K562 (cell line): ENCODE measurements at regions not wholly inside any gene's neighbourhood (a gene's known extent, or its start where the extent isn't known, plus 50 kb on each side); places are given as distances from the start of the nearest gene placed in this dataset.

Experiments
- ATAC-seq: fragments of 200-7000 bp; cut with Tn5 transposase; 3 replicates; pipeline ENCODE4 v1.9.1; 2020; ENCODE audit warnings: moderate library complexity
- BruUV-seq: library from RNA; stranded (reverse); fragments of 400-500 nt; replicated peaks from 2 replicates; lab custom pipeline; 2021; lab: Mats Ljungman, UMichigan
- CTCF ChIA-PET: fragments of 300-600 bp; formaldehyde crosslinking; extraction: SDS; loops from one replicate; lab custom pipeline; 2021; ENCODE audit warnings: low intra/inter-chr PET ratio; lab: Yijun Ruan, JAX
- POLR2A ChIA-PET: fragments of 300-600, 350-650 bp; sonication (Branson Sonifier 250); formaldehyde crosslinking; extraction: SDS; loops from one replicate; lab custom pipeline; 2021; ENCODE audit warnings: antibody characterized with exemption, inconsistent platforms; lab: Yijun Ruan, JAX
- DNase-seq, 4 experiments: peaks; one replicate each; pipeline versions ENCODE4 v3.0.0 to v3.0.0-alpha.2; 2011 to 2018; ENCODE audit warnings: low spot score in 3 of 4, mixed read lengths in 3 of 4; ENCODE audit errors: extremely low read depth in 1 of 4
- FAIRE-seq: peaks from 2 replicates; lab custom pipeline; 2011; peaks lifted over from hg19 to GRCh38; lab: Jason Lieb, UNC
- H2AFZ ChIP-seq: 2 replicates; pipeline ENCODE4 v1.6.0; 2011; ENCODE audit warnings: low read depth, low read length, control low read depth, inconsistent platforms
- H3K27ac ChIP-seq: fragments of 200-600 bp; 3 replicates; pipeline ENCODE4 v1.8.0; 2011; ENCODE audit warnings: low read depth, mild to moderate bottlenecking, control low read depth, inconsistent platforms, low read length, moderate library complexity, mixed read lengths; ENCODE audit errors: extremely low read depth
- H3K27me3 ChIP-seq, 2 experiments: fragments of 300-600 bp in 1 of 2; 2 replicates in 1 of 2; 3 replicates in 1 of 2; pipeline versions ENCODE4 v1.6.0 to v1.8.0; 2011; ENCODE audit warnings: inconsistent platforms in 2 of 2, low read length in 2 of 2, mild to moderate bottlenecking in 1 of 2, mixed read lengths in 1 of 2, moderate library complexity in 1 of 2; ENCODE audit not compliant: control insufficient read depth in 2 of 2, insufficient read depth in 2 of 2
- H3K36me3 ChIP-seq: fragments of 300-600 bp; 3 replicates; pipeline ENCODE4 v1.8.0; 2011; ENCODE audit warnings: mild to moderate bottlenecking, low read length, inconsistent platforms; ENCODE audit not compliant: control insufficient read depth, insufficient read depth
- H3K4me1 ChIP-seq, 2 experiments: fragments of 200-600 bp in 1 of 2; replicated peaks in 1 of 2; 2 replicates in 1 of 2; 3 replicates in 1 of 2; pipeline versions ENCODE4 v1.5.1 to v1.8.0; 2011; ENCODE audit warnings: inconsistent platforms in 2 of 2, low read length in 2 of 2, mild to moderate bottlenecking in 1 of 2, mixed read lengths in 1 of 2, moderate library complexity in 1 of 2; ENCODE audit not compliant: control insufficient read depth in 2 of 2, insufficient read depth in 2 of 2
- H3K4me2 ChIP-seq: 2 replicates; pipeline ENCODE4 v1.6.1; 2011; ENCODE audit warnings: low read length, control low read depth, inconsistent platforms, mixed read lengths; ENCODE audit not compliant: insufficient read depth
- H3K4me3 ChIP-seq: fragments of 200-600 bp; sonication (generic), shearing (Covaris generic); 2 replicates; pipeline ENCODE4 v1.5.1; 2016; ENCODE audit warnings: control low read depth, inconsistent platforms
- H3K79me2 ChIP-seq: fragments of 200-600 bp; 3 replicates; pipeline ENCODE4 v1.8.0; 2011; ENCODE audit warnings: low read length, inconsistent platforms; ENCODE audit not compliant: control insufficient read depth, insufficient read depth
- H3K9ac ChIP-seq, 2 experiments: 2 replicates each; pipeline versions ENCODE4 v1.6.0 to v1.6.1; 2011; ENCODE audit warnings: low read depth in 2 of 2, low read length in 2 of 2, control low read depth in 1 of 2, inconsistent platforms in 1 of 2, mild to moderate bottlenecking in 1 of 2, mixed read lengths in 1 of 2; ENCODE audit not compliant: insufficient read depth in 1 of 2
- H3K9me1 ChIP-seq: one replicate; pipeline ENCODE4 v1.6.0; 2011; ENCODE audit warnings: inconsistent platforms, mild to moderate bottlenecking, low read length, moderate library complexity; ENCODE audit not compliant: control insufficient read depth, insufficient read depth
- H3K9me3 ChIP-seq: replicated peaks from 2 replicates; pipeline ENCODE4 v1.5.1; 2011; ENCODE audit warnings: low read depth, low read length, inconsistent platforms; ENCODE audit not compliant: control insufficient read depth, insufficient read depth
- H4K20me1 ChIP-seq: replicated peaks from 2 replicates; pipeline ENCODE4 v1.6.1; 2011; ENCODE audit warnings: low read length, inconsistent platforms, mixed read lengths; ENCODE audit not compliant: control insufficient read depth, insufficient read depth
- CBFA2T3 ChIP-seq: fragments of 450-650 bp; IDR thresholded peaks from 2 replicates; pipeline ENCODE4 v1.6.1; 2017
- HCFC1 ChIP-seq: IDR thresholded peaks from 2 replicates; pipeline ENCODE4 v1.6.1; 2012; ENCODE audit warnings: low read depth, low read length, improper control_type of control experiment
- KHSRP ChIP-seq: fragments of 450-650 bp; IDR thresholded peaks from 2 replicates; pipeline ENCODE4 v1.6.1; 2017
- MXI1 ChIP-seq: IDR thresholded peaks from 2 replicates; pipeline ENCODE4 v1.6.1; 2011; ENCODE audit warnings: low read depth, mild to moderate bottlenecking, improper control_type of control experiment, low read length
- RAD21 ChIP-seq, 2 experiments: fragments of 250-450 bp in 1 of 2; fragments of 450-650 bp in 1 of 2; sonication (Bioruptor Pico) in 1 of 2; formaldehyde crosslinking in 1 of 2; IDR thresholded peaks in 1 of 2; conservative IDR thresholded peaks in 1 of 2; 2 replicates each; pipeline versions ENCODE4 v1.4.0 to v1.8.0; 2020 to 2022; ENCODE audit warnings: mild to moderate bottlenecking in 2 of 2, moderate library complexity in 1 of 2
- RAD51 ChIP-seq: fragments of 450-650 bp; IDR thresholded peaks from 2 replicates; pipeline ENCODE4 v1.7.1; 2016; ENCODE audit warnings: low read depth, mild to moderate bottlenecking, borderline replicate concordance
- SMC3 ChIP-seq: conservative IDR thresholded peaks from 2 replicates; pipeline ENCODE4 v1.6.1; 2011; ENCODE audit warnings: low read depth, low read length, improper control_type of control experiment; ENCODE audit not compliant: insufficient read depth
- ZNF263 ChIP-seq: sonication (generic); formaldehyde crosslinking; IDR thresholded peaks from 2 replicates; pipeline ENCODE4 v1.8.0; 2022; ENCODE audit warnings: mild to moderate bottlenecking, missing genetic modification reagents, borderline replicate concordance
- WGBS: fragments of 100-300 bp; shearing (Covaris generic); methylation state at CpG from one replicate; pipeline ENCODE4 v1.1.6; 2016; ENCODE audit warnings: low coverage, mixed read lengths; ENCODE audit not compliant: insufficient coverage; ENCODE audit errors: missing lambda C conversion rate; 5-methylcytosine and 5-hydroxymethylcytosine counted together
- in situ Hi-C: fragments of 300-500 bp; cut with MboI; formaldehyde crosslinking; loops from 4 replicates; pipeline ENCODE4 v1.15.0; 2018; ENCODE audit warnings: inconsistent platforms, mixed read lengths
- intact Hi-C: fragments of 100-400 bp; cut with micrococcal nuclease; formaldehyde crosslinking; loops from 2 replicates; pipeline ENCODE4 v1.14.2; 2022
- TF ChIP-seq, protein P1 (sequence below), 3 experiments: IDR thresholded peaks in 2 of 3; conservative IDR thresholded peaks in 1 of 3; 2 replicates each; pipeline ENCODE4 v1.5.1; 2011 to 2012; ENCODE audit warnings: low read length in 3 of 3, mild to moderate bottlenecking in 3 of 3, control low read depth in 2 of 3, improper control_type of control experiment in 1 of 3, inconsistent platforms in 1 of 3, low read depth in 1 of 3, mixed read lengths in 1 of 3, moderate library complexity in 1 of 3; ENCODE audit not compliant: insufficient read depth in 2 of 3
- TF ChIP-seq, protein P2 (sequence below), 2 experiments: IDR thresholded peaks; 2 replicates each; pipeline ENCODE4 v1.6.1; 2011; ENCODE audit warnings: borderline replicate concordance in 1 of 2, control low read depth in 1 of 2, low read depth in 1 of 2, low read length in 1 of 2, mild to moderate bottlenecking in 1 of 2, mixed read lengths in 1 of 2, moderate library complexity in 1 of 2; ENCODE audit not compliant: insufficient read depth in 1 of 2, insufficient read length in 1 of 2, poor library complexity in 1 of 2, severe bottlenecking in 1 of 2; ENCODE audit errors: extremely low read depth in 1 of 2
- TF ChIP-seq, protein P3 (sequence below): sonication (generic); formaldehyde crosslinking; IDR thresholded peaks from 2 replicates; pipeline ENCODE4 v1.8.1; 2023; ENCODE audit warnings: mild to moderate bottlenecking, missing genetic modification reagents

DNA sequence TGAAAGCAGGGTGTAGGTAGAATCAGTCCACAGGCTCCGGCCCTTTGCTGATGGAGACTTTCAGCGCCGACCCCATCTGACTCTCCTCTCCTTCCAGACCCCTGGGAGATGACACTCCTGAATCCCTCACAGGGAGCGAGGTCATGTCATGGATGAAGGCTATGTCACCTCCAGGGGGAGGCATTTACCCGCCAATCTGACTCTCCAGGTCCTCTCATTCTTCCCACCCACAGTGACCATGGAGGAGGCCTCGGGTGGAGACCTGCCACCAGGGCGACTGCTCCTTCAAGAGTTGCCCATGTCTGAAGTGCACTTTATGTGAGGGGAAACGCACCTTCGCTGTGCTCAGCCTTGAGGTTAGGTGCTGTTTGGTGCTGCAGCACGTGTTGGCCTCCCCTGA lies 112.7 kb downstream of the KLF13 start:
- ChIA-PET POLR2A (interaction anchor here (0.5 kb wide), 1 partner anchor 1993 kb away, joined by 3 read pairs; no protein-coding TSS in a partner anchor), CTCF (interaction anchor here (0.8 to 1.0 kb wide), 2 partner anchors 49 to 51 kb away, joined by 3 to 5 read pairs; no protein-coding TSS in a partner anchor)
- Histone ChIP-seq H3K36me3 (no peaks in the 10 kb centered on the region), H3K4me3 (no peak overlapping the region), H2AFZ (no peak overlapping the region), H3K79me2 (no peaks in the 10 kb centered on the region), H3K4me2 (no peak overlapping the region), H3K4me1 (peaks cover 5 to 17% of the 10 kb centered on the region in 2 experiments; a peak in 4 of 5 replicates), H4K20me1 (no peaks in the 10 kb centered on the region; the same call in 1 of the 2 replicates), H3K9me1 (no peaks in the 10 kb centered on the region), H3K27ac (no peak overlapping the region), H3K9me3 (no peaks in the 10 kb centered on the region), H3K9ac (no peak overlapping the region), H3K27me3 (peaks cover 14 to 21% of the 10 kb centered on the region in 2 experiments; a peak in 4 of 5 replicates)
- 3% methylated on average over 10 of the region's 10 CpGs for WGBS
- DNase-seq (peak; percentile 43 to 56 (median 46)), ATAC-seq (peak; percentile 71), FAIRE-seq (peak; percentile 83)
- no TSS peak for BruUV-seq
- in situ Hi-C loops = loop anchor here (5.0 kb wide), 2 partner anchors 48 to 242 kb away; no protein-coding TSS in a partner anchor
- intact Hi-C loops = loop anchor here (5.0 to 10.0 kb wide), 2 partner anchors 48 to 535 kb away; no protein-coding TSS in a partner anchor
- TF ChIP-seq, protein P1, sequence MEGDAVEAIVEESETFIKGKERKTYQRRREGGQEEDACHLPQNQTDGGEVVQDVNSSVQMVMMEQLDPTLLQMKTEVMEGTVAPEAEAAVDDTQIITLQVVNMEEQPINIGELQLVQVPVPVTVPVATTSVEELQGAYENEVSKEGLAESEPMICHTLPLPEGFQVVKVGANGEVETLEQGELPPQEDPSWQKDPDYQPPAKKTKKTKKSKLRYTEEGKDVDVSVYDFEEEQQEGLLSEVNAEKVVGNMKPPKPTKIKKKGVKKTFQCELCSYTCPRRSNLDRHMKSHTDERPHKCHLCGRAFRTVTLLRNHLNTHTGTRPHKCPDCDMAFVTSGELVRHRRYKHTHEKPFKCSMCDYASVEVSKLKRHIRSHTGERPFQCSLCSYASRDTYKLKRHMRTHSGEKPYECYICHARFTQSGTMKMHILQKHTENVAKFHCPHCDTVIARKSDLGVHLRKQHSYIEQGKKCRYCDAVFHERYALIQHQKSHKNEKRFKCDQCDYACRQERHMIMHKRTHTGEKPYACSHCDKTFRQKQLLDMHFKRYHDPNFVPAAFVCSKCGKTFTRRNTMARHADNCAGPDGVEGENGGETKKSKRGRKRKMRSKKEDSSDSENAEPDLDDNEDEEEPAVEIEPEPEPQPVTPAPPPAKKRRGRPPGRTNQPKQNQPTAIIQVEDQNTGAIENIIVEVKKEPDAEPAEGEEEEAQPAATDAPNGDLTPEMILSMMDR (IDR thresholded peaks at IDR 0.05 in 2 of 3, conservative IDR thresholded peaks at IDR 0.05 in 1 of 3; ENCODE audit: insufficient read depth in 2 of 3, low read depth in 1 of 3, low read length in 3 of 3) = peak; percentile 64 to 66 (median 65); a peak in 5 of 6 replicates
- TF ChIP-seq MXI1 (no peak), HCFC1 (no peak), SMC3 (peak; percentile 41; the same call in 1 of the 2 replicates), ZNF263 (CRISPR knock-in tag) (no peak), RAD51 (no peak), RAD21 (CRISPR knock-in tag; conservative IDR thresholded peaks at IDR 0.05 in 1 of 2, IDR thresholded peaks at IDR 0.05 in 1 of 2) (peak; percentile 36 to 73; a peak in 3 of 4 replicates), KHSRP (no peak), CBFA2T3 (no peak)
- TF ChIP-seq, protein P2, sequence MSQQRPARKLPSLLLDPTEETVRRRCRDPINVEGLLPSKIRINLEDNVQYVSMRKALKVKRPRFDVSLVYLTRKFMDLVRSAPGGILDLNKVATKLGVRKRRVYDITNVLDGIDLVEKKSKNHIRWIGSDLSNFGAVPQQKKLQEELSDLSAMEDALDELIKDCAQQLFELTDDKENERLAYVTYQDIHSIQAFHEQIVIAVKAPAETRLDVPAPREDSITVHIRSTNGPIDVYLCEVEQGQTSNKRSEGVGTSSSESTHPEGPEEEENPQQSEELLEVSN (IDR thresholded peaks at IDR 0.05; ENCODE audit: borderline replicate concordance in 1 of 2, extremely low read depth in 1 of 2, insufficient read depth in 1 of 2, insufficient read length in 1 of 2, low read depth in 1 of 2, low read length in 1 of 2, poor library complexity in 1 of 2, severe bottlenecking in 1 of 2) = peak; percentile 13 to 20
- TF ChIP-seq, protein P3, sequence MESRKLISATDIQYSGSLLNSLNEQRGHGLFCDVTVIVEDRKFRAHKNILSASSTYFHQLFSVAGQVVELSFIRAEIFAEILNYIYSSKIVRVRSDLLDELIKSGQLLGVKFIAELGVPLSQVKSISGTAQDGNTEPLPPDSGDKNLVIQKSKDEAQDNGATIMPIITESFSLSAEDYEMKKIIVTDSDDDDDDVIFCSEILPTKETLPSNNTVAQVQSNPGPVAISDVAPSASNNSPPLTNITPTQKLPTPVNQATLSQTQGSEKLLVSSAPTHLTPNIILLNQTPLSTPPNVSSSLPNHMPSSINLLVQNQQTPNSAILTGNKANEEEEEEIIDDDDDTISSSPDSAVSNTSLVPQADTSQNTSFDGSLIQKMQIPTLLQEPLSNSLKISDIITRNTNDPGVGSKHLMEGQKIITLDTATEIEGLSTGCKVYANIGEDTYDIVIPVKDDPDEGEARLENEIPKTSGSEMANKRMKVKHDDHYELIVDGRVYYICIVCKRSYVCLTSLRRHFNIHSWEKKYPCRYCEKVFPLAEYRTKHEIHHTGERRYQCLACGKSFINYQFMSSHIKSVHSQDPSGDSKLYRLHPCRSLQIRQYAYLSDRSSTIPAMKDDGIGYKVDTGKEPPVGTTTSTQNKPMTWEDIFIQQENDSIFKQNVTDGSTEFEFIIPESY (CRISPR knock-in tag) = no peak
